Stomach (tissue), 8 donors: ENCODE measurements at regions not wholly inside any gene's neighbourhood (a gene's known extent, or its start where the extent isn't known, plus 50 kb on each side); places are given as distances from the start of the nearest gene placed in this dataset.

Experiments used
- DNase-seq, 2 donors: peaks; one replicate each; pipeline versions ENCODE4 v3.0.0 to v3.0.0-alpha.2; 2013 to 2019
- H3K27ac ChIP-seq, 5 donors: fragments of 200-600 bp in 4 of 5; sonication (generic) in 4 of 5; one replicate each; pipeline ENCODE4 v1.5.1; 2013 to 2019; ENCODE audit warnings: mild to moderate bottlenecking in 1 of 5, moderate library complexity in 1 of 5
- H3K27me3 ChIP-seq, 3 donors: fragments of 200-600 bp; sonication (generic); one replicate each; pipeline ENCODE4 v1.5.1; 2017 to 2019; ENCODE audit warnings: mixed run types in 1 of 3
- H3K36me3 ChIP-seq, 4 donors: fragments of 200-600 bp; sonication (generic); 1 replicate in 3 of 4; 2 replicates in 1 of 4; pipeline ENCODE4 v1.5.1; 2016 to 2019
- H3K4me1 ChIP-seq, 4 donors: fragments of 200-600 bp; sonication (generic); one replicate each; pipeline ENCODE4 v1.5.1; 2016 to 2019
- H3K4me3 ChIP-seq, 4 donors: fragments of 200-600 bp; sonication (generic) in 3 of 4; one replicate each; pipeline ENCODE4 v1.5.1; 2016 to 2019; ENCODE audit warnings: mild to moderate bottlenecking in 1 of 4
- H3K9me3 ChIP-seq, 4 donors: fragments of 200-600 bp; sonication (generic); one replicate each; pipeline ENCODE4 v1.5.1; 2016 to 2019
- CTCF ChIP-seq, 7 experiments: fragments of 450-650 bp in 4 of 7; fragments of 200-600 bp in 3 of 7; sonication (generic) in 3 of 7; IDR thresholded peaks; one replicate each; pipeline ENCODE4 v1.5.1; 2016 to 2019; ENCODE audit warnings: antibody characterized with exemption in 7 of 7, control low read depth in 2 of 7, mild to moderate bottlenecking in 1 of 7
- EP300 ChIP-seq: sonication (generic); formaldehyde crosslinking; IDR thresholded peaks from one replicate; pipeline ENCODE4 v1.6.1; 2017; ENCODE audit warnings: antibody characterized with exemption
- POLR2A ChIP-seq, 4 donors: fragments of 450-650 bp; IDR thresholded peaks; one replicate each; pipeline ENCODE4 v1.6.1; 2016; ENCODE audit warnings: antibody characterized with exemption in 4 of 4, control low read depth in 2 of 4, mild to moderate bottlenecking in 1 of 4, moderate library complexity in 1 of 4
- POLR2AphosphoS5 ChIP-seq, 3 donors: sonication (generic); formaldehyde crosslinking; IDR thresholded peaks; one replicate each; pipeline ENCODE4 v1.6.1; 2016; ENCODE audit warnings: antibody characterized with exemption in 3 of 3
- WGBS, 5 donors: extraction: QIAGEN DNeasy Blood & Tissue Kit in 3 of 5; methylation state at CpG; one replicate each; pipeline versions ENCODE4 v1.1.5 to v1.1.7; 2013 to 2018; 5-methylcytosine and 5-hydroxymethylcytosine counted together
- intact Hi-C: fragments of 100-400 bp; cut with DNase I; formaldehyde crosslinking; loops from one replicate; pipeline ENCODE4 v1.15.1; 2023; ENCODE audit warnings: low total_unique reads
- donor health status: healthy with polysubstance abuse.
- donor health status: Bipolar disorder and iron deficiency.
- donor health status: healthy.

DNA sequence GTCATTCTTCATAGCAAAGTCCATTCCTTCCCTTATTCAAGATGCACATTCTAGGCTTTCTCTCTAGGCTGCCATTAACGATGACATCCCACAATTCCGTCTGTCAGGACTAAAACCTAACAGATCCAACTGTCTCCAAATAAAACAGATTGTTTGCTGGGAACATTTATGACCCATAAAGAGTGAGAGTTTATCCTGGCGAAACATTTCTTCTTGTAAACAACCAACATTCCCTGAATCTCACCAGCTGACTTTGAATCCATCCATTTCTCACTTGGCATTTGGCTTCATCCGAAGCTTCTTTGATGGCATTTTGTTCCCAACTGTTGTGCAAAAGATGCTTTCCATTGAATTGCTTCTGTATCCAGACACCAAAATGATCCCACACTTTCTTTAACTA lies 93.1 kb downstream of the OLIG3 start:
- TF ChIP-seq POLR2AphosphoS5 (IDR thresholded peaks at IDR 0.05) (no peak), EP300 (no peak), CTCF (IDR thresholded peaks at IDR 0.05) (no peak), POLR2A (IDR thresholded peaks at IDR 0.05) (no peak)
- H3K4me1 ChIP-seq, result no peaks in the 10 kb centered on the region
- WGBS, 5 donors, result 80 to 91% (median 87%) methylated on average over 4 of the region's 4 CpGs
- no peaks in the 10 kb centered on the region for H3K36me3 ChIP-seq
- no peaks in the 10 kb centered on the region for H3K9me3 ChIP-seq
- H3K4me3 ChIP-seq, result no peak overlapping the region
- intact Hi-C loops, result no loop called here
- no peak for DNase-seq
- H3K27ac ChIP-seq, result no peak overlapping the region
- no peaks in the 10 kb centered on the region for H3K27me3 ChIP-seq

GRCh38 chr6:137399881-137400443 lies 94.2 kb downstream of the OLIG3 start:
- WGBS, 5 donors, result 72 to 89% (median 80%) methylated on average over 9 of the region's 9 CpGs
- Histone ChIP-seq H3K27me3 (no peaks in the 10 kb centered on the region), H3K9me3 (no peaks in the 10 kb centered on the region), H3K4me1 (no peaks in the 10 kb centered on the region), H3K36me3 (no peaks in the 10 kb centered on the region), H3K4me3 (no peak overlapping the region), H3K27ac (no peak overlapping the region)
- intact Hi-C loops, result no loop called here
- peak in 1 of 2 donors; percentile 28 for DNase-seq
- no peak for TF ChIP-seq POLR2AphosphoS5 (IDR thresholded peaks at IDR 0.05)
- no peak for TF ChIP-seq CTCF (IDR thresholded peaks at IDR 0.05)
- no peak for TF ChIP-seq EP300

DNA sequence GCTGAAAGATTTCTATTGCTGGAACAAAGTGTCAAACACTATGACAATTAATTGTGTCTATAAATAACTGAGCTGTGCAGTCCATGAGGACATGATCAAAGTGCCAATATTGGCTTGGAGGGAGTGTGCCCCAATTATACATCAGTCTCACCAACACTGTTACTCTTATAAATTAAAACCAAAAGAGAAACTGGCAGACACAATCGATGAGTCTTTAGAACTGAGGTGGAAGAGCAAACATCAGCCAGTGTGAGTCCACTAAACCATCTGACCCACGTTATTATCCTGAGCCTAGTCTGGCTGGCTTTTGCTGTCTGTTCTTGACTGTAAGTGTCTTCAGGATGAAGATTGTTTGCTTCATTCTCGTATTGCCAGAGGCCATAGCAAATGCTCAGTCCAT lies 98.9 kb downstream of the OLIG3 start:
- intact Hi-C loops, result no loop called here
- no peak for TF ChIP-seq EP300
- TF ChIP-seq POLR2AphosphoS5 (IDR thresholded peaks at IDR 0.05), result no peak
- TF ChIP-seq CTCF (IDR thresholded peaks at IDR 0.05), result no peak
- no peaks in the 10 kb centered on the region for H3K27me3 ChIP-seq
- H3K36me3 ChIP-seq, result no peaks in the 10 kb centered on the region
- H3K9me3 ChIP-seq, result no peaks in the 10 kb centered on the region
- WGBS, 5 donors, result 84 to 91% (median 88%) methylated on average over 3 of the region's 3 CpGs
- DNase-seq, result no peak
- no peak overlapping the region for H3K27ac ChIP-seq
- H3K4me3 ChIP-seq, result no peak overlapping the region
- no peaks in the 10 kb centered on the region for H3K4me1 ChIP-seq

- H3K27me3 ChIP-seq, result no peaks in the 10 kb centered on the region
- no peaks in the 10 kb centered on the region for H3K36me3 ChIP-seq
- WGBS, 5 donors, result 93 to 99% (median 96%) methylated on average over 5 of the region's 5 CpGs
- no peak for TF ChIP-seq CTCF (IDR thresholded peaks at IDR 0.05)
- H3K4me1 ChIP-seq, result peaks cover 0 to 10% (median 3%) of the 10 kb centered on the region in 4 donors
- no peak overlapping the region for H3K4me3 ChIP-seq
- H3K27ac ChIP-seq, result no peak overlapping the region
- no peaks in the 10 kb centered on the region for H3K9me3 ChIP-seq
- no peak for DNase-seq
- intact Hi-C loops, result no loop called here
Measured at GRCh38 chr6:137391061-137391814, 103.0 kb downstream of the OLIG3 start.
